ENCODE measurements at regions not wholly inside any gene's neighbourhood (a gene's known extent, or its start where the extent isn't known, plus 50 kb on each side); places are given as distances from the start of the nearest gene placed in this dataset.

DNA sequence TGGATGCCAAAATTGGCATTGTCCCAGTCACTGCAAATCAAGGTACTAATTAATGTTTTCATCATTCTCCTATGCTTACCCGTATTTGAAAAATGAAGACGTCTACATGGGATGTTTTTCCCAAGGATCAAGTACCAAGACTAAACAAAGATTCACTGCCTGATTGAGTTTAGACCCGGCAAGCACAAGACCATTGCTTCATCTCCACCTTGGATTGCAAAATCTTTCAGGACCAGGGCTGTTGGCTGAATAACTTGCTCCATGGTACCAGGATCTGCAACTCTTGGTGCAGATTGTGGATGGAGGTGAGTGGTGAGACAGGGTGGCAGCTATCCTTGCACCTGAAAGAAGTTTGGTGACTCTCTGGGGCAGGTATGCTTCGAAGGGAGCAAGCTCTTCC is 122.5 kb upstream of the ETS2 start (continued):
- TF ChIP-seq CBX5 (CRISPR knock-in tag; IDR thresholded peaks at IDR 0.05; ENCODE audit: borderline replicate concordance) (no peak), AHR (CRISPR knock-in tag; IDR thresholded peaks at IDR 0.05) (no peak), CEBPG (CRISPR knock-in tag; IDR thresholded peaks at IDR 0.05) (peak; percentile 34; the same call in 1 of the 2 replicates), MED13 (CRISPR knock-in tag; IDR thresholded peaks at IDR 0.05) (no peak)

DNA sequence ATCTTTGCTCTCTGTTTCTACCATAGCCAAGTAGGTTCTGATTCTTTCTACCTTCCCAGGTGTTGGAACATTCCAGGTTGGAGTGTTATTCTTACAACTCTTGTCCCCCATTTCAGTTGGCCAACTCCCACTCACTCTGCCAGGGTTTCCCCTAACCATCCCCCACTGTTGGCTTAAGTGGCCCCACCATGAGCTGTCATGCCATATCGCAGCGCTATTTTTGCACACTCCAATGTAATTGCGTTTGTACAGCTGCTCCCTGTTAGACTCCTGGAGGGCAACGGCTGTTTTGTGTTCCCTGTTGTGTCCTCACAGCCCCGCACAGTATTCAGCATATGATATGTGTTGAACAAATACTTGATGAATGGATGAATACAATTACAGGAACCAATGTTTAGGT is 117.7 kb upstream of the ETS2 start:
- ATAC-seq (no peak), DNase-seq (ENCODE audit: low spot score) (no peak), FAIRE-seq (no peak)
- CTCF ChIA-PET (ENCODE audit: low intra/inter-chr PET ratio, low total read pairs) = no interaction called here
- Histone ChIP-seq H4K20me1 (ENCODE audit: insufficient read depth, low read length) (no peaks in the 10 kb centered on the region), H3K79me2 (ENCODE audit: insufficient read depth, low read length) (no peaks in the 10 kb centered on the region), H3K9ac (ENCODE audit: insufficient read depth, low read depth, low read length) (no peak overlapping the region), H3K4me3 (replicated peaks in 1 of 3; ENCODE audit: insufficient read depth in 1 of 3, low read depth in 2 of 3, low read length in 3 of 3) (no peak overlapping the region), H2AFZ (ENCODE audit: low read length) (no peak overlapping the region), H3K4me2 (ENCODE audit: low read depth, low read length) (no peak overlapping the region), H3K9me3 (ENCODE audit: low read length) (no peaks in the 10 kb centered on the region), H3K36me3 (replicated peaks in 1 of 2; ENCODE audit: control insufficient read depth in 1 of 2, insufficient read depth in 2 of 2, low read length in 2 of 2) (no peaks in the 10 kb centered on the region), H3K27ac (ENCODE audit: extremely low read length, insufficient read depth, low read length) (no peak overlapping the region), H3K4me1 (ENCODE audit: insufficient read depth, low read length) (no peaks in the 10 kb centered on the region), H3K27me3 (ENCODE audit: control insufficient read depth in 1 of 2, insufficient read depth in 2 of 2, low read length in 2 of 2) (no peaks in the 10 kb centered on the region; a peak in 1 of 5 replicates)
- intact Hi-C loops (cut with micrococcal nuclease; ENCODE audit: unreplicated experiment) (no loop called here), in situ Hi-C loops (cut with HindIII; ENCODE audit: extremely low pct_ligation_motif_present, low pct_unique_long_range_greater_than_20kb) (no loop called here)
- BruUV-seq (replicated peaks) = no TSS peak
- WGBS (ENCODE audit: low lambda C conversion rate) = 41% methylated on average over 5 of the region's 5 CpGs
- TF ChIP-seq GATAD2A (CRISPR knock-in tag; IDR thresholded peaks at IDR 0.05) (no peak), ZNF713 (CRISPR knock-in tag; IDR thresholded peaks at IDR 0.05) (no peak), FOXM1 (CRISPR knock-in tag; IDR thresholded peaks at IDR 0.05) (no peak), MED8 (CRISPR knock-in tag; IDR thresholded peaks at IDR 0.05; ENCODE audit: insufficient replicate concordance) (no peak), ZNF749 (CRISPR knock-in tag; IDR thresholded peaks at IDR 0.05; ENCODE audit: borderline replicate concordance) (no peak), CBX5 (CRISPR knock-in tag; IDR thresholded peaks at IDR 0.05; ENCODE audit: borderline replicate concordance) (no peak), E2F1 (CRISPR knock-in tag; IDR thresholded peaks at IDR 0.05) (no peak), BCL6 (CRISPR knock-in tag; IDR thresholded peaks at IDR 0.05) (no peak), ZSCAN31 (CRISPR knock-in tag; IDR thresholded peaks at IDR 0.05; ENCODE audit: low read depth) (no peak), MYC (CRISPR knock-in tag; IDR thresholded peaks at IDR 0.05; ENCODE audit: borderline replicate concordance) (no peak), ZNF274 (CRISPR knock-in tag; IDR thresholded peaks at IDR 0.05) (no peak), PAX8 (CRISPR knock-in tag; IDR thresholded peaks at IDR 0.05; ENCODE audit: borderline replicate concordance) (no peak), ZNF33A (CRISPR knock-in tag; IDR thresholded peaks at IDR 0.05; ENCODE audit: borderline replicate concordance) (no peak), ZNF615 (CRISPR knock-in tag; IDR thresholded peaks at IDR 0.05; ENCODE audit: borderline replicate concordance) (no peak), SRF (IDR thresholded peaks at IDR 0.05; ENCODE audit: low read depth, low read length) (no peak), ZFP90 (CRISPR knock-in tag; IDR thresholded peaks at IDR 0.05; ENCODE audit: borderline replicate concordance) (no peak), ZNF441 (CRISPR knock-in tag; IDR thresholded peaks at IDR 0.05; ENCODE audit: borderline replicate concordance) (no peak), CEBPG (CRISPR knock-in tag; IDR thresholded peaks at IDR 0.05) (no peak), SP140L (CRISPR knock-in tag; IDR thresholded peaks at IDR 0.05; ENCODE audit: borderline replicate concordance) (no peak)
- TF ChIP-seq, protein P1, sequence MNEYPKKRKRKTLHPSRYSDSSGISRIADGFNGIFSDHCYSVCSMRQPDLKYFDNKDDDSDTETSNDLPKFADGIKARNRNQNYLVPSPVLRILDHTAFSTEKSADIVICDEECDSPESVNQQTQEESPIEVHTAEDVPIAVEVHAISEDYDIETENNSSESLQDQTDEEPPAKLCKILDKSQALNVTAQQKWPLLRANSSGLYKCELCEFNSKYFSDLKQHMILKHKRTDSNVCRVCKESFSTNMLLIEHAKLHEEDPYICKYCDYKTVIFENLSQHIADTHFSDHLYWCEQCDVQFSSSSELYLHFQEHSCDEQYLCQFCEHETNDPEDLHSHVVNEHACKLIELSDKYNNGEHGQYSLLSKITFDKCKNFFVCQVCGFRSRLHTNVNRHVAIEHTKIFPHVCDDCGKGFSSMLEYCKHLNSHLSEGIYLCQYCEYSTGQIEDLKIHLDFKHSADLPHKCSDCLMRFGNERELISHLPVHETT (CRISPR knock-in tag; conservative IDR thresholded peaks at IDR 0.05) = no peak
- POLR2A ChIA-PET = no interaction called here
